ENCODE measurements at regions not wholly inside any gene's neighbourhood (a gene's known extent, or its start where the extent isn't known, plus 50 kb on each side); places are given as distances from the start of the nearest gene placed in this dataset.

GRCh38 chr12:126784328-126784921 is 1482.5 kb upstream of the TMEM132C start:
- no peaks in the 10 kb centered on the region for H3K36me3 ChIP-seq (ENCODE audit: control insufficient read depth in 2 of 2, extremely low read depth in 1 of 2, insufficient read depth in 2 of 2, low read length in 2 of 2)
- TF ChIP-seq JUN (IDR thresholded peaks at IDR 0.05; ENCODE audit: borderline replicate concordance, insufficient read depth, insufficient read length, low read depth): no peak
- no peak for TF ChIP-seq EZH2 (IDR thresholded peaks at IDR 0.05; ENCODE audit: borderline replicate concordance, low read depth, low read length, severe bottlenecking)
- TF ChIP-seq FOS (IDR thresholded peaks at IDR 0.05; ENCODE audit: borderline replicate concordance, insufficient read depth, low read length): no peak
- TF ChIP-seq, protein P1, sequence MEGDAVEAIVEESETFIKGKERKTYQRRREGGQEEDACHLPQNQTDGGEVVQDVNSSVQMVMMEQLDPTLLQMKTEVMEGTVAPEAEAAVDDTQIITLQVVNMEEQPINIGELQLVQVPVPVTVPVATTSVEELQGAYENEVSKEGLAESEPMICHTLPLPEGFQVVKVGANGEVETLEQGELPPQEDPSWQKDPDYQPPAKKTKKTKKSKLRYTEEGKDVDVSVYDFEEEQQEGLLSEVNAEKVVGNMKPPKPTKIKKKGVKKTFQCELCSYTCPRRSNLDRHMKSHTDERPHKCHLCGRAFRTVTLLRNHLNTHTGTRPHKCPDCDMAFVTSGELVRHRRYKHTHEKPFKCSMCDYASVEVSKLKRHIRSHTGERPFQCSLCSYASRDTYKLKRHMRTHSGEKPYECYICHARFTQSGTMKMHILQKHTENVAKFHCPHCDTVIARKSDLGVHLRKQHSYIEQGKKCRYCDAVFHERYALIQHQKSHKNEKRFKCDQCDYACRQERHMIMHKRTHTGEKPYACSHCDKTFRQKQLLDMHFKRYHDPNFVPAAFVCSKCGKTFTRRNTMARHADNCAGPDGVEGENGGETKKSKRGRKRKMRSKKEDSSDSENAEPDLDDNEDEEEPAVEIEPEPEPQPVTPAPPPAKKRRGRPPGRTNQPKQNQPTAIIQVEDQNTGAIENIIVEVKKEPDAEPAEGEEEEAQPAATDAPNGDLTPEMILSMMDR (IDR thresholded peaks at IDR 0.05; ENCODE audit: extremely low read depth in 1 of 2, insufficient read depth in 1 of 2, low read depth in 1 of 2, low read length in 2 of 2): no peak
- TF ChIP-seq MYC (IDR thresholded peaks at IDR 0.05; ENCODE audit: low read depth, low read length): no peak
- TF ChIP-seq POLR2A (IDR thresholded peaks at IDR 0.05; ENCODE audit: low read depth, low read length): no peak
- no peak for TF ChIP-seq POLR2AphosphoS5 (IDR thresholded peaks at IDR 0.05; ENCODE audit: insufficient read depth, low read depth, low read length)
- TF ChIP-seq GATA2 (IDR thresholded peaks at IDR 0.05; ENCODE audit: insufficient read depth, insufficient read length, low read depth, low read length): no peak
- TF ChIP-seq MAX (IDR thresholded peaks at IDR 0.05; ENCODE audit: insufficient read depth, insufficient read length): no peak
- ChIA-PET POLR2A (no interaction called here), CTCF (no interaction called here)
- H3K27me3 ChIP-seq (ENCODE audit: control insufficient read depth in 2 of 2, insufficient read depth in 2 of 2, low read length in 2 of 2): no peaks in the 10 kb centered on the region
- H3K27ac ChIP-seq (ENCODE audit: insufficient read depth, low read depth, low read length): no peak overlapping the region
- H3K4me1 ChIP-seq (ENCODE audit: control insufficient read depth, extremely low read depth, insufficient read depth, low read length): no peaks in the 10 kb centered on the region
- no peak overlapping the region for H3K9ac ChIP-seq (replicated peaks; ENCODE audit: extremely low read depth, insufficient read depth, low read length)
- H3K79me2 ChIP-seq (ENCODE audit: control insufficient read depth, insufficient read depth, low read length): no peaks in the 10 kb centered on the region
- dilution Hi-C loops (cut with MboI; ENCODE audit: extremely low pct_ligation_motif_present, low sequenced_read_pairs) (no loop called here), intact Hi-C loops (cut with micrococcal nuclease) (no loop called here)
- H3K9me1 ChIP-seq (replicated peaks; ENCODE audit: control insufficient read depth, extremely low read depth, insufficient read depth, low read length): no peaks in the 10 kb centered on the region
- no peak overlapping the region for H3K4me2 ChIP-seq (ENCODE audit: insufficient read depth, low read length)
- FAIRE-seq: no peak
- no peaks in the 10 kb centered on the region for H4K20me1 ChIP-seq (replicated peaks; ENCODE audit: control insufficient read depth, extremely low read depth, insufficient read depth, low read length)
- no peak overlapping the region for H3K4me3 ChIP-seq (replicated peaks in 1 of 3; ENCODE audit: insufficient read depth in 1 of 3, low read depth in 1 of 3, low read length in 3 of 3)
- H2AFZ ChIP-seq (ENCODE audit: low read depth, low read length): no peak overlapping the region
- H3K9me3 ChIP-seq (replicated peaks; ENCODE audit: control insufficient read depth, insufficient read depth, low read length): peaks cover 8% of the 10 kb centered on the region
- DNase-seq (ENCODE audit: low read depth, low spot score): no peak
- BruUV-seq (replicated peaks): no TSS peak

Data from endothelial cell of umbilical vein (primary cell).